Lower lobe of right lung (tissue), 2 donors: ENCODE measurements at regions not wholly inside any gene's neighbourhood (a gene's known extent, or its start where the extent isn't known, plus 50 kb on each side); places are given as distances from the start of the nearest gene placed in this dataset.
A peak's percentile ranks its signal among the peaks of the same experiment; 100 is the strongest.

Source experiments
- ATAC-seq, 2 donors: fragments of 200-7000 bp; cut with Tn5 transposase; one replicate each; pipeline ENCODE4 v1.9.1; 2020 to 2022; ENCODE audit warnings: mild to moderate bottlenecking in 2 of 2, moderate library complexity in 2 of 2
- DNase-seq: peaks from one replicate; pipeline ENCODE4 v3.0.0-alpha.2; 2020
- H3K27ac ChIP-seq: fragments of 200-600 bp; one replicate; pipeline ENCODE4 v1.8.0; 2022
- H3K27me3 ChIP-seq: fragments of 200-600 bp; one replicate; pipeline ENCODE4 v1.8.0; 2022; ENCODE audit warnings: low read depth
- H3K36me3 ChIP-seq: fragments of 200-600 bp; one replicate; pipeline ENCODE4 v1.8.0; 2022; ENCODE audit warnings: mild to moderate bottlenecking
- H3K4me1 ChIP-seq: fragments of 200-600 bp; one replicate; pipeline ENCODE4 v1.8.0; 2022
- H3K4me3 ChIP-seq: fragments of 200-600 bp; one replicate; pipeline ENCODE4 v1.8.0; 2022; ENCODE audit warnings: mild to moderate bottlenecking
- H3K9me3 ChIP-seq: fragments of 200-600 bp; one replicate; pipeline ENCODE4 v1.8.0; 2022
- intact Hi-C: fragments of 100-400 bp; cut with DNase I; formaldehyde crosslinking; loops from one replicate; pipeline ENCODE4 v1.11.0; 2022
- TF ChIP-seq, protein P1 (sequence below): fragments of 200-600 bp; IDR thresholded peaks from one replicate; pipeline ENCODE4 v1.8.0; 2022; ENCODE audit warnings: antibody characterized with exemption, mild to moderate bottlenecking
- donor health status: DM: no; HTN: yes; CAD: no; lungs with severe emphysema.

DNA sequence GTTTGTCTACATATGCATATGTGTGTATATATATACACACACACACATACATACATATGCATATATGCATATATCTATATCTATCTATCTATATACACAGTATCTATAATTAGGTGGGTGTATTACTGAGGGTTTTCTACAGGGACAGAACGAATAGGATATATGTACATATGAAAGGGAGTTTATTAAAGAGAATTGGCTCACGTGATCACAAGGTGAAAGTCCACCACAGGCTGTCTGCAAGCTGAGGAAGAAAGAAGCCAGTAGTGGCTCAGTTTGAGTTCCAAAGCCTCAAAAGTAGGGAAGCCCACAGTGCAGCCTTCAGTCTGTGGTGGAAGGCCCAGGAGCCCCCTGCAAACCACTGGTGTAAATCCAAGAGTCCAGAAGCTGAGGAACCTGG lies 756.0 kb upstream of the ACVR2A start:
- Histone ChIP-seq H3K27ac (no peak overlapping the region), H3K4me1 (no peaks in the 10 kb centered on the region), H3K27me3 (no peaks in the 10 kb centered on the region), H3K36me3 (no peaks in the 10 kb centered on the region), H3K4me3 (no peak overlapping the region), H3K9me3 (no peaks in the 10 kb centered on the region)
- ATAC-seq = no peak
- TF ChIP-seq, protein P1, sequence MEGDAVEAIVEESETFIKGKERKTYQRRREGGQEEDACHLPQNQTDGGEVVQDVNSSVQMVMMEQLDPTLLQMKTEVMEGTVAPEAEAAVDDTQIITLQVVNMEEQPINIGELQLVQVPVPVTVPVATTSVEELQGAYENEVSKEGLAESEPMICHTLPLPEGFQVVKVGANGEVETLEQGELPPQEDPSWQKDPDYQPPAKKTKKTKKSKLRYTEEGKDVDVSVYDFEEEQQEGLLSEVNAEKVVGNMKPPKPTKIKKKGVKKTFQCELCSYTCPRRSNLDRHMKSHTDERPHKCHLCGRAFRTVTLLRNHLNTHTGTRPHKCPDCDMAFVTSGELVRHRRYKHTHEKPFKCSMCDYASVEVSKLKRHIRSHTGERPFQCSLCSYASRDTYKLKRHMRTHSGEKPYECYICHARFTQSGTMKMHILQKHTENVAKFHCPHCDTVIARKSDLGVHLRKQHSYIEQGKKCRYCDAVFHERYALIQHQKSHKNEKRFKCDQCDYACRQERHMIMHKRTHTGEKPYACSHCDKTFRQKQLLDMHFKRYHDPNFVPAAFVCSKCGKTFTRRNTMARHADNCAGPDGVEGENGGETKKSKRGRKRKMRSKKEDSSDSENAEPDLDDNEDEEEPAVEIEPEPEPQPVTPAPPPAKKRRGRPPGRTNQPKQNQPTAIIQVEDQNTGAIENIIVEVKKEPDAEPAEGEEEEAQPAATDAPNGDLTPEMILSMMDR = no peak
- intact Hi-C loops = no loop called here
- DNase-seq = no peak

DNA sequence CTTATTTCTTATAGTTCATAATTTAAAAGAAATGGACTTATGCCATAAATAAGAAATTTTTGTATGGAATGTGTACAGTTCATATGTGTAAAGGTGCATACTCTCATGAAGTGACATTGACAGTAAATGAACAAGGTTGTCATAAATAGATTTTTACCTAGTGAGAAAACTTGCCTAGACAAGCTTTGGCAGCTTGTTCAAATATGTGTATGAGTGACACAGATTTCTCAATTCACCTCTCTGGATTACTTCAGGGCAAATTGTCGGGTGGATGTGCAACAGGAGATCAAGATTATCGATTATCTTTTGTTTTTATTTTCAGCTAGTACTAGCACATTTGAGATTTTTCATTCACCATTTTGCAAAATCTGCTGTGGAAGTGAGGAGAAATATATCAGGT lies 758.1 kb upstream of the ACVR2A start:
- no peak overlapping the region for H3K27ac ChIP-seq
- TF ChIP-seq, protein P1 = no peak
- no peaks in the 10 kb centered on the region for H3K4me1 ChIP-seq
- ATAC-seq (no peak), DNase-seq (no peak)
- no peaks in the 10 kb centered on the region for H3K36me3 ChIP-seq
- H3K9me3 ChIP-seq = no peaks in the 10 kb centered on the region
- intact Hi-C loops = no loop called here
- H3K4me3 ChIP-seq = no peak overlapping the region
- no peaks in the 10 kb centered on the region for H3K27me3 ChIP-seq

DNA sequence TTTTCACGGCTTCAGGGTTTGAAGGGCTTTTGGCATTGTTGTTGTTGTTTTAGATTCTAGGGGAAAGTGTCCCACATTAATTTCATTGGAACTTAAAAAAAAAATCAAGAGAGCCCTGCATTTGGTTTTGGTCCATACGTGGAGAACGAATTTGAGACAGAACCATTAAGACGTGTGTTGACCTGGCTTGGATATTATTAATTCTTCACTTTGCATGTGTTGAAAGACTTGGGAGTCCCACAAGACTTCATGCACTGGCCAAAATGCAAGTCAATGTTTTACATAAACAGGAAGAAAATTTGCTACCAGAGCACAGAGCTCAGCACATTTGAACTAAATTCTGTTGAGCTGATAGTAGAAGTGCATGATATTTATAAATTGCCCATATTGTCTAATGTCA lies 761.2 kb upstream of the ACVR2A start:
- Histone ChIP-seq H3K27ac (no peak overlapping the region), H3K36me3 (no peaks in the 10 kb centered on the region), H3K27me3 (no peaks in the 10 kb centered on the region), H3K4me3 (no peak overlapping the region), H3K4me1 (no peaks in the 10 kb centered on the region), H3K9me3 (no peaks in the 10 kb centered on the region)
- TF ChIP-seq, protein P1 = no peak
- ATAC-seq = no peak
- no peak for DNase-seq
- intact Hi-C loops = no loop called here

- Histone ChIP-seq H3K9me3 (no peaks in the 10 kb centered on the region), H3K4me3 (no peak overlapping the region), H3K4me1 (no peaks in the 10 kb centered on the region), H3K27ac (no peak overlapping the region), H3K36me3 (no peaks in the 10 kb centered on the region), H3K27me3 (no peaks in the 10 kb centered on the region)
- DNase-seq (no peak), ATAC-seq (peak; percentile 51 to 70)
- TF ChIP-seq, protein P1 = peak; percentile 85
- intact Hi-C loops = no loop called here
Measured at GRCh38 chr2:147082850-147083522, 761.8 kb upstream of the ACVR2A start.

DNA sequence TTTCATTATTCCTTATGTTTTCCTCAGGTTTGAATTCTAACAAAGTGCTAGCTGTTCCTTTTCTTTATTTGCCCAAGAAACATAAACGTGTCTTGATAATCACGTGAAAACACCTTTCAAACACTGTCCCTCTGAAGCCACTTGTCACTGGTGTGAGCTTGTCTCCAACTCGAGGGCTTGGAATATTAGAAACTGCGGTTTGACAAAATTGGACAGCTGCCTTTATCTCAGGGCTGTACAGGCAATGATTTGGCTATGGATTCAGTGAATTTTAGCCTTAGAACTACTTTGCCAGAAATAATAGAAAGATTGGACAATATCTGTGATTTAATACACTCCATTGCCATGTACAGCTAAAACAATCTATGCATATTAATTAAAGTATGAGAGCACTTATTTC lies 763.0 kb upstream of the ACVR2A start:
- intact Hi-C loops = no loop called here

More for the DNA sequence above, 763.0 kb upstream of the ACVR2A start:
- H3K27me3 ChIP-seq = no peaks in the 10 kb centered on the region
- H3K27ac ChIP-seq = no peak overlapping the region
- H3K4me1 ChIP-seq = no peaks in the 10 kb centered on the region
- H3K36me3 ChIP-seq = no peaks in the 10 kb centered on the region
- ATAC-seq (no peak), DNase-seq (no peak)
- H3K9me3 ChIP-seq = no peaks in the 10 kb centered on the region
- H3K4me3 ChIP-seq = no peak overlapping the region
- TF ChIP-seq, protein P1 = no peak
